ENCODE measurements at regions not wholly inside any gene's neighbourhood (a gene's known extent, or its start where the extent isn't known, plus 50 kb on each side); places are given as distances from the start of the nearest gene placed in this dataset.

GRCh38 chr20:60332523-60332922 is 374.3 kb downstream of the CDH26 start:
- DNase-seq, result no peak

- DNase-seq, result no peak
These were observed 376.7 kb downstream of the CDH26 start for GRCh38 chr20:60334911-60335310.

GRCh38 chr20:60338556-60338955 is 380.3 kb downstream of the CDH26 start:
- no peak for DNase-seq

GRCh38 chr20:60339738-60340137 is 381.5 kb downstream of the CDH26 start:
- no peak for DNase-seq

- no peak for DNase-seq
These were observed 382.0 kb downstream of the CDH26 start for GRCh38 chr20:60340232-60340631.

GRCh38 chr20:60341062-60341461 is 382.8 kb downstream of the CDH26 start:
- no peak for DNase-seq

- no peak for DNase-seq
These were observed 386.9 kb downstream of the CDH26 start for GRCh38 chr20:60345106-60345505.

- DNase-seq, result no peak
These were observed 391.2 kb downstream of the CDH26 start for GRCh38 chr20:60349418-60349817.

GRCh38 chr20:60352017-60352416 is 393.8 kb downstream of the CDH26 start:
- no peak for DNase-seq

- no peak for DNase-seq
These were observed 394.4 kb downstream of the CDH26 start for GRCh38 chr20:60352596-60352995.

- DNase-seq, result no peak
These were observed 395.9 kb downstream of the CDH26 start for GRCh38 chr20:60354024-60354580.

GRCh38 chr20:60358101-60358500 is 399.9 kb downstream of the CDH26 start:
- DNase-seq, result no peak

GRCh38 chr20:60359010-60359409 is 400.8 kb downstream of the CDH26 start:
- DNase-seq, result no peak

- DNase-seq, result no peak
These were observed 403.7 kb downstream of the CDH26 start for GRCh38 chr20:60361761-60362395.

GRCh38 chr20:60362531-60362930 is 404.3 kb downstream of the CDH26 start:
- DNase-seq, result no peak

GRCh38 chr20:60363698-60364097 is 405.5 kb downstream of the CDH26 start:
- DNase-seq, result no peak

- no peak for DNase-seq
These were observed 406.9 kb downstream of the CDH26 start for GRCh38 chr20:60365064-60365666.

- no peak for DNase-seq
These were observed 407.7 kb downstream of the CDH26 start for GRCh38 chr20:60365882-60366281.

GRCh38 chr20:60371384-60371783 is 413.2 kb downstream of the CDH26 start:
- DNase-seq, result no peak

- no peak for DNase-seq
These were observed 414.1 kb downstream of the CDH26 start for GRCh38 chr20:60372275-60372674.

- no peak for DNase-seq
These were observed 414.6 kb downstream of the CDH26 start for GRCh38 chr20:60372822-60373221.

GRCh38 chr20:60378620-60379019 is 420.4 kb downstream of the CDH26 start:
- DNase-seq, result no peak

- no peak for DNase-seq
These were observed 423.6 kb downstream of the CDH26 start for GRCh38 chr20:60381643-60382400.

GRCh38 chr20:60389441-60389840 is 431.2 kb downstream of the CDH26 start:
- DNase-seq, result no peak
